Testis (tissue), 2 donors: ENCODE measurements at regions not wholly inside any gene's neighbourhood (a gene's known extent, or its start where the extent isn't known, plus 50 kb on each side); places are given as distances from the start of the nearest gene placed in this dataset.

Experiments used
- POLR2A ChIP-seq: fragments of 450-650 bp; IDR thresholded peaks from one replicate; pipeline ENCODE4 v1.6.1; 2017; ENCODE audit warnings: antibody characterized with exemption, mild to moderate bottlenecking, moderate library complexity
- TF ChIP-seq, protein P1 (sequence below), 3 experiments: fragments of 450-650 bp in 2 of 3; fragments of 200-600 bp in 1 of 3; sonication (generic) in 1 of 3; IDR thresholded peaks; one replicate each; pipeline ENCODE4 v1.5.1; 2016 to 2019; ENCODE audit warnings: antibody characterized with exemption in 3 of 3, mild to moderate bottlenecking in 2 of 3, moderate library complexity in 1 of 3

DNA sequence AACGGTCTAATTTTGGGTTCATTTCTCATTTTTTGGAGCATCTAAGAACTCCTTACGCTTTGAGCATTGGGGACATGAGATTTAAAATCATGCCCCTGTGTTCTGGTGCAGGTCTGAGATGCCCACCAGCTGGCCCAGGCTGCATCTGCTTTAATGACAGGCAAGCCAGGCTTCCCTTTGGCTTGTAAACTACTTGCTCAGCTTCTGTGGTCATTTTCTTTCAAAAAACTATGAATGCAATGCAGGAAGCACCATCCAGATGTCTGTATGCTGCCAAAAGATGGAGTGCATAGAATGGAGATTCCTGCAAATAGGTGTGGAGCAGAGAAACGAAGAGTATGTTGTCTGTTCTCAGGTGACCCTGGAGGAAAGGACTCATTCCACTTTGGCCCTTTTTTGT, 399.9 kb upstream of the ADAMTSL1 start:
- TF ChIP-seq, protein P1, sequence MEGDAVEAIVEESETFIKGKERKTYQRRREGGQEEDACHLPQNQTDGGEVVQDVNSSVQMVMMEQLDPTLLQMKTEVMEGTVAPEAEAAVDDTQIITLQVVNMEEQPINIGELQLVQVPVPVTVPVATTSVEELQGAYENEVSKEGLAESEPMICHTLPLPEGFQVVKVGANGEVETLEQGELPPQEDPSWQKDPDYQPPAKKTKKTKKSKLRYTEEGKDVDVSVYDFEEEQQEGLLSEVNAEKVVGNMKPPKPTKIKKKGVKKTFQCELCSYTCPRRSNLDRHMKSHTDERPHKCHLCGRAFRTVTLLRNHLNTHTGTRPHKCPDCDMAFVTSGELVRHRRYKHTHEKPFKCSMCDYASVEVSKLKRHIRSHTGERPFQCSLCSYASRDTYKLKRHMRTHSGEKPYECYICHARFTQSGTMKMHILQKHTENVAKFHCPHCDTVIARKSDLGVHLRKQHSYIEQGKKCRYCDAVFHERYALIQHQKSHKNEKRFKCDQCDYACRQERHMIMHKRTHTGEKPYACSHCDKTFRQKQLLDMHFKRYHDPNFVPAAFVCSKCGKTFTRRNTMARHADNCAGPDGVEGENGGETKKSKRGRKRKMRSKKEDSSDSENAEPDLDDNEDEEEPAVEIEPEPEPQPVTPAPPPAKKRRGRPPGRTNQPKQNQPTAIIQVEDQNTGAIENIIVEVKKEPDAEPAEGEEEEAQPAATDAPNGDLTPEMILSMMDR (IDR thresholded peaks at IDR 0.05) = no peak
- TF ChIP-seq POLR2A = no peak
